ENCODE measurements at regions not wholly inside any gene's neighbourhood (a gene's known extent, or its start where the extent isn't known, plus 50 kb on each side); places are given as distances from the start of the nearest gene placed in this dataset.

- no peak for DNase-seq
- H3K9me3 Mint-ChIP-seq = no peaks in the 10 kb centered on the region
- H3K4me1 Mint-ChIP-seq = no peaks in the 10 kb centered on the region
- H3K36me3 Mint-ChIP-seq = no peaks in the 10 kb centered on the region
- H3K27ac Mint-ChIP-seq = no peak overlapping the region
- H3K27me3 Mint-ChIP-seq = peaks cover 4% of the 10 kb centered on the region
- no peak overlapping the region for H3K4me3 Mint-ChIP-seq
Measured at GRCh38 chr6:153843420-153843819, 195.6 kb upstream of the OPRM1 start.

- H3K36me3 Mint-ChIP-seq = no peaks in the 10 kb centered on the region
- H3K4me1 Mint-ChIP-seq = no peaks in the 10 kb centered on the region
- H3K4me3 Mint-ChIP-seq = no peak overlapping the region
- peaks cover 6% of the 10 kb centered on the region for H3K27me3 Mint-ChIP-seq
- H3K27ac Mint-ChIP-seq = no peak overlapping the region
- H3K9me3 Mint-ChIP-seq = no peaks in the 10 kb centered on the region
- no peak for DNase-seq
Measured at GRCh38 chr6:153842491-153842890, 196.5 kb upstream of the OPRM1 start.

GRCh38 chr6:153840039-153840850 lies 198.8 kb upstream of the OPRM1 start:
- Mint-ChIP-seq H3K27ac (no peak overlapping the region), H3K36me3 (no peaks in the 10 kb centered on the region), H3K4me3 (no peak overlapping the region), H3K27me3 (peaks cover 9% of the 10 kb centered on the region), H3K4me1 (no peaks in the 10 kb centered on the region), H3K9me3 (no peaks in the 10 kb centered on the region)
- no peak for DNase-seq

GRCh38 chr6:153832543-153832942 lies 206.5 kb upstream of the OPRM1 start:
- Mint-ChIP-seq H3K9me3 (no peaks in the 10 kb centered on the region), H3K27ac (no peak overlapping the region), H3K27me3 (peaks cover 3% of the 10 kb centered on the region), H3K4me3 (no peak overlapping the region), H3K4me1 (no peaks in the 10 kb centered on the region), H3K36me3 (no peaks in the 10 kb centered on the region)
- no peak for DNase-seq

- no peaks in the 10 kb centered on the region for H3K4me1 Mint-ChIP-seq
- no peak for DNase-seq
- H3K9me3 Mint-ChIP-seq = no peaks in the 10 kb centered on the region
- H3K36me3 Mint-ChIP-seq = no peaks in the 10 kb centered on the region
- no peak overlapping the region for H3K4me3 Mint-ChIP-seq
- no peak overlapping the region for H3K27ac Mint-ChIP-seq
- H3K27me3 Mint-ChIP-seq = no peaks in the 10 kb centered on the region
Measured at GRCh38 chr6:153831350-153832078, 207.5 kb upstream of the OPRM1 start.

GRCh38 chr6:153817173-153817572 lies 221.9 kb upstream of the OPRM1 start:
- H3K4me3 Mint-ChIP-seq = no peak overlapping the region
- no peaks in the 10 kb centered on the region for H3K4me1 Mint-ChIP-seq
- no peaks in the 10 kb centered on the region for H3K36me3 Mint-ChIP-seq
- H3K27ac Mint-ChIP-seq = no peak overlapping the region
- no peaks in the 10 kb centered on the region for H3K27me3 Mint-ChIP-seq
- DNase-seq = no peak
- H3K9me3 Mint-ChIP-seq = peaks cover 8% of the 10 kb centered on the region

GRCh38 chr6:153816366-153816765 lies 222.7 kb upstream of the OPRM1 start:
- Mint-ChIP-seq H3K4me3 (no peak overlapping the region), H3K27ac (no peak overlapping the region), H3K4me1 (no peaks in the 10 kb centered on the region), H3K36me3 (no peaks in the 10 kb centered on the region), H3K9me3 (peaks cover 8% of the 10 kb centered on the region), H3K27me3 (no peaks in the 10 kb centered on the region)
- no peak for DNase-seq

GRCh38 chr6:153814136-153814535 lies 224.9 kb upstream of the OPRM1 start:
- no peaks in the 10 kb centered on the region for H3K27me3 Mint-ChIP-seq
- H3K36me3 Mint-ChIP-seq = no peaks in the 10 kb centered on the region
- H3K27ac Mint-ChIP-seq = no peak overlapping the region
- peaks cover 8% of the 10 kb centered on the region for H3K9me3 Mint-ChIP-seq
- no peaks in the 10 kb centered on the region for H3K4me1 Mint-ChIP-seq
- no peak for DNase-seq
- no peak overlapping the region for H3K4me3 Mint-ChIP-seq

- Mint-ChIP-seq H3K36me3 (no peaks in the 10 kb centered on the region), H3K9me3 (no peaks in the 10 kb centered on the region), H3K27me3 (no peaks in the 10 kb centered on the region), H3K27ac (no peak overlapping the region), H3K4me3 (no peak overlapping the region), H3K4me1 (no peaks in the 10 kb centered on the region)
- DNase-seq = no peak
Measured at GRCh38 chr6:153804755-153805330, 234.2 kb upstream of the OPRM1 start.

GRCh38 chr6:153801917-153802316 lies 237.1 kb upstream of the OPRM1 start:
- Mint-ChIP-seq H3K4me3 (no peak overlapping the region), H3K27me3 (no peaks in the 10 kb centered on the region), H3K9me3 (no peaks in the 10 kb centered on the region), H3K4me1 (no peaks in the 10 kb centered on the region), H3K36me3 (no peaks in the 10 kb centered on the region), H3K27ac (no peak overlapping the region)
- no peak for DNase-seq

GRCh38 chr6:153800580-153801188 lies 238.4 kb upstream of the OPRM1 start:
- H3K9me3 Mint-ChIP-seq = no peaks in the 10 kb centered on the region
- no peak for DNase-seq
- no peaks in the 10 kb centered on the region for H3K4me1 Mint-ChIP-seq
- H3K4me3 Mint-ChIP-seq = no peak overlapping the region
- no peaks in the 10 kb centered on the region for H3K36me3 Mint-ChIP-seq
- no peaks in the 10 kb centered on the region for H3K27me3 Mint-ChIP-seq
- no peak overlapping the region for H3K27ac Mint-ChIP-seq

GRCh38 chr6:153790876-153791473 lies 248.1 kb upstream of the OPRM1 start:
- peaks cover 6% of the 10 kb centered on the region for H3K9me3 Mint-ChIP-seq
- H3K27me3 Mint-ChIP-seq = peaks cover 3% of the 10 kb centered on the region
- DNase-seq = no peak
- no peaks in the 10 kb centered on the region for H3K36me3 Mint-ChIP-seq
- peaks cover 4% of the 10 kb centered on the region for H3K4me1 Mint-ChIP-seq
- no peak overlapping the region for H3K4me3 Mint-ChIP-seq
- H3K27ac Mint-ChIP-seq = no peak overlapping the region

GRCh38 chr6:153790048-153790447 lies 249.0 kb upstream of the OPRM1 start:
- Mint-ChIP-seq H3K27ac (no peak overlapping the region), H3K9me3 (peaks cover 6% of the 10 kb centered on the region), H3K4me3 (no peak overlapping the region), H3K36me3 (no peaks in the 10 kb centered on the region), H3K4me1 (peaks cover 4% of the 10 kb centered on the region), H3K27me3 (peaks cover 3% of the 10 kb centered on the region)
- no peak for DNase-seq

- no peak overlapping the region for H3K4me3 Mint-ChIP-seq
- peaks cover 3% of the 10 kb centered on the region for H3K27me3 Mint-ChIP-seq
- no peak for DNase-seq
- H3K4me1 Mint-ChIP-seq = peaks cover 4% of the 10 kb centered on the region
- peaks cover 6% of the 10 kb centered on the region for H3K9me3 Mint-ChIP-seq
- no peak overlapping the region for H3K27ac Mint-ChIP-seq
- H3K36me3 Mint-ChIP-seq = no peaks in the 10 kb centered on the region
Measured at GRCh38 chr6:153787341-153787606, 251.8 kb upstream of the OPRM1 start.

- Mint-ChIP-seq H3K27me3 (no peaks in the 10 kb centered on the region), H3K27ac (no peak overlapping the region), H3K9me3 (peaks cover 3% of the 10 kb centered on the region), H3K4me1 (peaks cover under 1% of the 10 kb centered on the region), H3K36me3 (no peaks in the 10 kb centered on the region), H3K4me3 (no peak overlapping the region)
- no peak for DNase-seq
Measured at GRCh38 chr6:153781306-153781705, 257.7 kb upstream of the OPRM1 start.
